Naive thymus-derived CD8-positive, alpha-beta T cell (primary cell): ENCODE measurements at regions not wholly inside any gene's neighbourhood (a gene's known extent, or its start where the extent isn't known, plus 50 kb on each side); places are given as distances from the start of the nearest gene placed in this dataset.

Experiments used
- ATAC-seq, 2 donors: fragments of 150-1000 bp; cut with Tn5 transposase in 1 of 2; sonication (Bioruptor Pico), chemical (Tn5 transposase) in 1 of 2; 1 replicate in 1 of 2; 2 replicates in 1 of 2; pipeline ENCODE4 v1.10.0; 2021; ENCODE audit warnings: mild to moderate bottlenecking in 2 of 2, moderate library complexity in 2 of 2
- POLR2A ChIA-PET: fragments of 350-600 bp; sonication (Branson Sonifier 250); formaldehyde crosslinking; loops from one replicate; lab custom pipeline; 2021; ENCODE audit warnings: antibody characterized with exemption; lab: Charles Lee
- DNase-seq, 10 donors: peaks; one replicate each; pipeline versions ENCODE4 v3.0.0 to v3.0.0-alpha.2; 2020 to 2022
- H3K27ac Mint-ChIP-seq, 10 donors: one replicate each; pipeline ENCODE4 v1.8.0; 2020 to 2022; ENCODE audit warnings: mild to moderate bottlenecking in 10 of 10, mixed read lengths in 10 of 10, moderate library complexity in 4 of 10, inconsistent platforms in 1 of 10
- H3K27me3 Mint-ChIP-seq, 5 donors: one replicate each; pipeline ENCODE4 v1.8.0; 2021 to 2022; ENCODE audit warnings: mixed read lengths in 5 of 5
- H3K36me3 Mint-ChIP-seq, 3 donors: one replicate each; pipeline ENCODE4 v1.8.0; 2020 to 2022; ENCODE audit warnings: mixed read lengths in 3 of 3, mild to moderate bottlenecking in 2 of 3, inconsistent platforms in 1 of 3
- H3K4me1 Mint-ChIP-seq, 4 donors: one replicate each; pipeline ENCODE4 v1.8.0; 2021 to 2022; ENCODE audit warnings: mixed read lengths in 4 of 4
- H3K4me3 Mint-ChIP-seq, 10 donors: one replicate each; pipeline ENCODE4 v1.8.0; 2020 to 2022; ENCODE audit warnings: mild to moderate bottlenecking in 10 of 10, mixed read lengths in 10 of 10, moderate library complexity in 6 of 10, inconsistent platforms in 1 of 10
- H3K9me3 Mint-ChIP-seq, 9 donors: one replicate each; pipeline ENCODE4 v1.8.0; 2020 to 2022; ENCODE audit warnings: mixed read lengths in 9 of 9, mild to moderate bottlenecking in 3 of 9, inconsistent platforms in 1 of 9, moderate library complexity in 1 of 9

- no peaks in the 10 kb centered on the region for H3K9me3 Mint-ChIP-seq
- no peaks in the 10 kb centered on the region for H3K4me1 Mint-ChIP-seq
- POLR2A ChIA-PET: no interaction called here
- H3K27me3 Mint-ChIP-seq: no peaks in the 10 kb centered on the region
- H3K4me3 Mint-ChIP-seq: no peak overlapping the region
- DNase-seq: no peak
- H3K27ac Mint-ChIP-seq: no peak overlapping the region
- H3K36me3 Mint-ChIP-seq: no peaks in the 10 kb centered on the region
- no peak for ATAC-seq
Measured at GRCh38 chr7:84482476-84482875, 287.9 kb upstream of the SEMA3A start.

GRCh38 chr7:84479059-84479458, 284.5 kb upstream of the SEMA3A start:
- Mint-ChIP-seq H3K27me3 (peaks cover 0 to 11% (median 0%) of the 10 kb centered on the region in 5 donors), H3K4me3 (no peak overlapping the region), H3K27ac (no peak overlapping the region), H3K36me3 (no peaks in the 10 kb centered on the region), H3K4me1 (no peaks in the 10 kb centered on the region), H3K9me3 (no peaks in the 10 kb centered on the region)
- ATAC-seq (no peak), DNase-seq (no peak)
- POLR2A ChIA-PET: no interaction called here

GRCh38 chr7:84477786-84478478, 283.3 kb upstream of the SEMA3A start:
- POLR2A ChIA-PET: no interaction called here
- ATAC-seq (no peak), DNase-seq (no peak)
- H3K27me3 Mint-ChIP-seq: peaks cover 0 to 11% (median 0%) of the 10 kb centered on the region in 5 donors
- H3K36me3 Mint-ChIP-seq: no peaks in the 10 kb centered on the region
- H3K9me3 Mint-ChIP-seq: no peaks in the 10 kb centered on the region
- H3K27ac Mint-ChIP-seq: no peak overlapping the region
- H3K4me1 Mint-ChIP-seq: no peaks in the 10 kb centered on the region
- H3K4me3 Mint-ChIP-seq: no peak overlapping the region

GRCh38 chr7:84474436-84474835, 279.8 kb upstream of the SEMA3A start:
- DNase-seq (no peak), ATAC-seq (no peak)
- Mint-ChIP-seq H3K27me3 (peaks cover 0 to 11% (median 0%) of the 10 kb centered on the region in 5 donors), H3K4me1 (no peaks in the 10 kb centered on the region), H3K4me3 (no peak overlapping the region), H3K9me3 (no peaks in the 10 kb centered on the region), H3K36me3 (no peaks in the 10 kb centered on the region), H3K27ac (no peak overlapping the region)
- POLR2A ChIA-PET: no interaction called here

- H3K36me3 Mint-ChIP-seq: no peaks in the 10 kb centered on the region
Measured at GRCh38 chr7:84471576-84471975, 277.0 kb upstream of the SEMA3A start.

GRCh38 chr7:84469034-84469433, 274.4 kb upstream of the SEMA3A start:
- ATAC-seq (no peak), DNase-seq (no peak)
- H3K9me3 Mint-ChIP-seq: peaks cover 0 to 2% (median 0%) of the 10 kb centered on the region in 9 donors
- H3K4me1 Mint-ChIP-seq: no peaks in the 10 kb centered on the region
- H3K36me3 Mint-ChIP-seq: no peaks in the 10 kb centered on the region
- no peak overlapping the region for H3K27ac Mint-ChIP-seq
- peaks cover 0 to 10% (median 2%) of the 10 kb centered on the region in 5 donors for H3K27me3 Mint-ChIP-seq
- POLR2A ChIA-PET: no interaction called here
- H3K4me3 Mint-ChIP-seq: no peak overlapping the region

More at GRCh38 chr7:84471576-84471975, 277.0 kb upstream of the SEMA3A start:
- Mint-ChIP-seq H3K4me1 (no peaks in the 10 kb centered on the region), H3K9me3 (peaks cover 0 to 2% (median 0%) of the 10 kb centered on the region in 9 donors), H3K4me3 (no peak overlapping the region), H3K27me3 (peaks cover 0 to 11% (median 4%) of the 10 kb centered on the region in 5 donors), H3K27ac (no peak overlapping the region)
- POLR2A ChIA-PET: no interaction called here
- ATAC-seq (no peak), DNase-seq (no peak)

GRCh38 chr7:84462259-84462658, 267.7 kb upstream of the SEMA3A start:
- ATAC-seq: no peak
- H3K9me3 Mint-ChIP-seq: no peaks in the 10 kb centered on the region
- H3K36me3 Mint-ChIP-seq: no peaks in the 10 kb centered on the region
- H3K4me1 Mint-ChIP-seq: no peaks in the 10 kb centered on the region
- no peaks in the 10 kb centered on the region for H3K27me3 Mint-ChIP-seq
- H3K27ac Mint-ChIP-seq: no peak overlapping the region
- no peak for DNase-seq
- no peak overlapping the region for H3K4me3 Mint-ChIP-seq
- POLR2A ChIA-PET: no interaction called here

- ATAC-seq (no peak), DNase-seq (no peak)
- Mint-ChIP-seq H3K9me3 (no peaks in the 10 kb centered on the region), H3K36me3 (no peaks in the 10 kb centered on the region), H3K27ac (no peak overlapping the region), H3K4me3 (no peak overlapping the region), H3K4me1 (no peaks in the 10 kb centered on the region), H3K27me3 (no peaks in the 10 kb centered on the region)
- POLR2A ChIA-PET: no interaction called here
Measured at GRCh38 chr7:84461093-84461492, 266.5 kb upstream of the SEMA3A start.

GRCh38 chr7:84455788-84456187, 261.2 kb upstream of the SEMA3A start:
- Mint-ChIP-seq H3K27ac (no peak overlapping the region), H3K9me3 (no peaks in the 10 kb centered on the region)
- no peak for ATAC-seq

GRCh38 chr7:84454174-84454959, 259.8 kb upstream of the SEMA3A start:
- Mint-ChIP-seq H3K9me3 (no peaks in the 10 kb centered on the region), H3K27me3 (no peaks in the 10 kb centered on the region), H3K4me1 (no peaks in the 10 kb centered on the region), H3K4me3 (no peak overlapping the region), H3K27ac (no peak overlapping the region), H3K36me3 (no peaks in the 10 kb centered on the region)
- POLR2A ChIA-PET: no interaction called here
- DNase-seq: no peak
- ATAC-seq: no peak

More at GRCh38 chr7:84455788-84456187, 261.2 kb upstream of the SEMA3A start:
- no peak overlapping the region for H3K4me3 Mint-ChIP-seq
- POLR2A ChIA-PET: no interaction called here
- no peaks in the 10 kb centered on the region for H3K27me3 Mint-ChIP-seq
- H3K36me3 Mint-ChIP-seq: no peaks in the 10 kb centered on the region
- H3K4me1 Mint-ChIP-seq: no peaks in the 10 kb centered on the region
- DNase-seq: no peak

- DNase-seq (no peak), ATAC-seq (no peak)
- no peaks in the 10 kb centered on the region for H3K36me3 Mint-ChIP-seq
- POLR2A ChIA-PET: no interaction called here
- H3K4me3 Mint-ChIP-seq: no peak overlapping the region
- no peak overlapping the region for H3K27ac Mint-ChIP-seq
- H3K27me3 Mint-ChIP-seq: no peaks in the 10 kb centered on the region
- no peaks in the 10 kb centered on the region for H3K4me1 Mint-ChIP-seq
- no peaks in the 10 kb centered on the region for H3K9me3 Mint-ChIP-seq
Measured at GRCh38 chr7:84452618-84453017, 258.0 kb upstream of the SEMA3A start.

GRCh38 chr7:84450772-84451171, 256.2 kb upstream of the SEMA3A start:
- no peaks in the 10 kb centered on the region for H3K36me3 Mint-ChIP-seq
- H3K4me1 Mint-ChIP-seq: no peaks in the 10 kb centered on the region
- H3K9me3 Mint-ChIP-seq: no peaks in the 10 kb centered on the region
- no peak for DNase-seq
- no peak overlapping the region for H3K27ac Mint-ChIP-seq
- POLR2A ChIA-PET: no interaction called here
- no peaks in the 10 kb centered on the region for H3K27me3 Mint-ChIP-seq
- H3K4me3 Mint-ChIP-seq: no peak overlapping the region
- no peak for ATAC-seq

GRCh38 chr7:84447636-84448293, 253.2 kb upstream of the SEMA3A start:
- no peaks in the 10 kb centered on the region for H3K27me3 Mint-ChIP-seq
- H3K4me1 Mint-ChIP-seq: no peaks in the 10 kb centered on the region
- no peak for DNase-seq
- H3K27ac Mint-ChIP-seq: no peak overlapping the region
- H3K4me3 Mint-ChIP-seq: no peak overlapping the region
- H3K36me3 Mint-ChIP-seq: no peaks in the 10 kb centered on the region
- ATAC-seq: no peak
- H3K9me3 Mint-ChIP-seq: no peaks in the 10 kb centered on the region
- POLR2A ChIA-PET: no interaction called here
